ENCODE measurements at regions not wholly inside any gene's neighbourhood (a gene's known extent, or its start where the extent isn't known, plus 50 kb on each side); places are given as distances from the start of the nearest gene placed in this dataset.

GRCh38 chr7:17487343-17487742 lies 188.9 kb downstream of the AHR start:
- TF ChIP-seq CTCF (conservative IDR thresholded peaks at IDR 0.05; ENCODE audit: low read length) (no peak), EZH2phosphoT487 (IDR thresholded peaks at IDR 0.05; ENCODE audit: borderline replicate concordance, low read depth, low read length) (no peak)

Measured in OCI-LY7 (cell line).